NT2/D1 (cell line): ENCODE measurements at regions not wholly inside any gene's neighbourhood (a gene's known extent, or its start where the extent isn't known, plus 50 kb on each side); places are given as distances from the start of the nearest gene placed in this dataset.

ENCODE experiments used
- YY1 ChIP-seq: IDR thresholded peaks from 2 replicates; pipeline ENCODE4 v1.6.1; 2011; ENCODE audit not compliant: insufficient read length, insufficient read depth
- ZNF274 ChIP-seq: IDR thresholded peaks from 2 replicates; pipeline ENCODE4 v1.6.1; 2011; ENCODE audit warnings: mild to moderate bottlenecking, low read depth, low read length

- TF ChIP-seq YY1 (no peak), ZNF274 (no peak)
Measured at GRCh38 chr3:117761703-117762620, 1052.4 kb downstream of the TUSC7 start.
